Stimulated activated naive CD8-positive, alpha-beta T cell treated with anti-CD3 and anti-CD28 coated beads, Interleukin-15, Interleukin-2, amounts not matched to agents 100 ng/mL and 50 ng/mL, for 24 hours (primary cell): ENCODE measurements at regions not wholly inside any gene's neighbourhood (a gene's known extent, or its start where the extent isn't known, plus 50 kb on each side); places are given as distances from the start of the nearest gene placed in this dataset.
"Not testable (repeated sequence)": the region's sequence is repeated elsewhere in the genome, so short reads cannot be mapped to it uniquely, and the experiment has no call there.

Source experiments
- H3K27ac Mint-ChIP-seq: one replicate; pipeline ENCODE4 v1.8.0; 2021; ENCODE audit warnings: mild to moderate bottlenecking, mixed read lengths
- H3K27me3 Mint-ChIP-seq: one replicate; pipeline ENCODE4 v1.8.0; 2021; ENCODE audit warnings: mixed read lengths
- H3K36me3 Mint-ChIP-seq: one replicate; pipeline ENCODE4 v1.8.0; 2021; ENCODE audit warnings: low read depth, mixed read lengths
- H3K4me1 Mint-ChIP-seq: one replicate; pipeline ENCODE4 v1.8.0; 2021; ENCODE audit warnings: low read depth, mixed read lengths
- H3K4me3 Mint-ChIP-seq: one replicate; pipeline ENCODE4 v1.8.0; 2021; ENCODE audit warnings: mild to moderate bottlenecking, mixed read lengths
- H3K9me3 Mint-ChIP-seq: one replicate; pipeline ENCODE4 v1.8.0; 2021; ENCODE audit warnings: mixed read lengths

DNA sequence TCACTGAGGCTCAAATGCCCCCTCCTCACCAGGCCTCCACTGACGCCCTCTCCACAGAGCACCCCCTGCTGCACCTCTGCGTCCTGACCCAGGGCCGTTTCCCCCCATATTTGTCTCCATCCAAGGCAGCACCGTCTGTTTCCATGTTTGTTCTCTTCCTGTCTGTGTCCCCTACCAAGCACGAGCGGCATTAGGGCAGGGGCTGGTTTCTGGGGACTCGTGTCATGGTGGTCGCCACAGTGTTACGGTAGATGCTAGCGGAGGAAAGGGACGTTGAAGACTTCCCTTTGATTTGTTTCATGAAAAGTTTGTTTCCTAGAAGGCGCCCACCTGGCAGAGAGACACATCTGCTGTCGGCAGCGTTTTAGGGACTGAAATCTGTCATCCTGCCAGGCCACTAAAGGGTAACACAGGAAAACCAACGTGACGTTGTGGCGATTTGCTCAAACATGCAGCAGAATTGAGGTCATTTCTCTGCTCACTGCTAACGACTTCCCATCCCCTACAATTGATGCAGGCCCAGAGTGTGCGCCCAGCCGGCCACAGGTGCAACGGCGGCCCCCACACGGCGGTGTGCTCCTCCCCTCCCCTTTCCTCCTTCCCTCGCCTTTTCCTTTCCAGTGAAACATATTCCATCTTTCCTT, 79.3 kb upstream of the IRX4 start:
- Mint-ChIP-seq H3K36me3 (no peaks in the 10 kb centered on the region), H3K27me3 (no peaks in the 10 kb centered on the region), H3K4me3 (no peak overlapping the region), H3K27ac (no peak overlapping the region), H3K4me1 (no peaks in the 10 kb centered on the region), H3K9me3 (no peaks in the 10 kb centered on the region)

DNA sequence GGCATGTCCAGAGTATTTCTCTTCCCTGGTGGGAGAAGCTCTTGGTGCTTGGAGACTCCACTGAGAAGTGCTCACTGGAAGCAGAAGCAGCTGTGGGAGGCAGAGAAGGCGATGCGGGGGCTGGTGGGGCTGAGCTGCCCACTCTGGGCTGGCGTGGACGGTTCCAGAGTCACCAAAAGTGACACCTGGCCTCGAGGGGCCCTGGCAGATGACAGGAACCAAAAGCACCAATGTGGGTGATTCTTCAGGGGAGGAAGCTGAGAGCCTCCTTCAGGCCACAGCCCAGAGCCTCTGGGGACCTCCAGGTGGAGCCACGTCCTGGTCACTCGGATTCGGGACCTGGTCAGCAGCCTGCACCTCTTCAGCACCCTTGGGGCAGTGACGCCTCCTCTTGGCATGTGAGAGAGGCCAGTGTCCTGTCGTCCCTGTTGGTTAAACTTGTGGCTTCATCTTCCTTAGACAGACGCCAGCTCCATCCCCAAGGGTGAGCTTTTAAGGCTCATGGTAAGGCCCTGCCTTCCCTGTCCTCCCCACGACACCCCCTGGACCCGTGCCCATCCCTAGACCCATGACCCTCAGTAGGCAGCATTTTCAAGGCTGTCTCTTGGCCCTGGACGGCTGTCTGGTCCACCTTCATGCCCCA, 78.7 kb upstream of the IRX4 start:
- Mint-ChIP-seq H3K27me3 (no peaks in the 10 kb centered on the region), H3K9me3 (no peaks in the 10 kb centered on the region), H3K27ac (no peak overlapping the region), H3K36me3 (no peaks in the 10 kb centered on the region), H3K4me1 (no peaks in the 10 kb centered on the region), H3K4me3 (no peak overlapping the region)

DNA sequence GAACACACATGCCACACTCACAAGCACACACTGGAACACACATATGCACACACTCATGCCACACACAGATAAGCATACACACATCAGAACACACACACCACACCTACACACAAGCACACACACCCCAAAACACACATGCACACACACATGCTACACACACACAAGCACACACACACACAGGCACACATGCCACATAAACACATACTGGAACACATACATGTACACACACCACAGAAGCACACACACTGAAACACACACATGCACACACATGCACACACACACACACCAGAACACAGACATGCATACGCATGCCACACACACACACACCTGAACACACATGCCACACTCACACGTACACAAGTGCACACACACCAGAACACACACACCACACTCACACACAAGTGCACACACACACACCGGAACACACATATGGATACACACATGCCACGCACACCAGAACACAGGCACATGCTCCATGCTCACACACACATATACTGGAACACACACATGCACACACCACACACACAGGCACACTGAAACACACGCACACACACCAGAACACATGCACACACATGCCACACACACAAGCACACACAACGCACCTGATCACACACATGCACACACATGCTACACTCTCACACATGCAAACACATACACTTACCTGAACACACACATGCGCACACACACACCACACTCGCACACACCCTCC, 78.0 kb upstream of the IRX4 start:
- H3K27me3 Mint-ChIP-seq, result no peaks in the 10 kb centered on the region
- H3K27ac Mint-ChIP-seq, result no peak overlapping the region
- H3K4me1 Mint-ChIP-seq, result no peaks in the 10 kb centered on the region
- no peaks in the 10 kb centered on the region for H3K9me3 Mint-ChIP-seq
- H3K36me3 Mint-ChIP-seq, result no peaks in the 10 kb centered on the region
- H3K4me3 Mint-ChIP-seq, result no peak overlapping the region

DNA sequence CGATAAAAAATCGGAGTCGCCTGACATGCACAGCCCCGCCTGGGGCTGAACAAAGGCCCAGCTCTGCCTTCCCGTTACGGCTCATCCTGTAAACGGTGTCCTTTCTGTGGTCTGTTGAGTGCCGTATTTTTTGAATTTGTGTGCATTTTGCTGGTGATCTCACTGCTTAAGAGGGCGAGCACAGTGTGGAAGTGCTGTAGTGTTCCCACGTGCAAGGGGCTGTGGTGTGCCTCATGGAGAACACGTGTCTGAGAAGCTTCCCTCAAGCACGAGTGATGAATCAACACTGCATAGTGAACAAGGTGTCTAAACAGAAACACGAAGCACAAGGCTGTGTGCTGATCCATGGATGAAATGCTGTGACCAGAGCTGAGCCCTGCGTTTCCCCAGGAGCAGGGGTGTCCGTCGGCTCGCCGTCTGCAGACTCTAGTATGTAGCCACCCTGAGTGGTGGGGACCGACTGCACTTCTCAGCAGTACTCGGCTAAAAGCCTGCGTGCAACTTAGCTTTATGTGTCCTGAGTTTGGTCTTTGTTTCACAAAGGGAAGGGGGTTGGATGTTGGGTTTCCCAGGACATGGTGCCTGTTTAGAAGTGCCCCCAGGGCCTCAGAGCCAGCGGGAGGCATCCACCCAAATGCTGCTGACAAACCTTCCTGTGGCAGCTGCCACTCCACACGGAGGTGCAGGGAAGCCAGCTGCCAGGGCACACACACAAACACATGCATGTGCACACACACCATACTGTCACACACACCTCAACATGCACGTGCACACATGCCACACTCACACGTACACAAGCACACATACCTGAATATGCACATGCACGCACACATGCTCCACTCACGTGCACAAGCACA, 77.2 kb upstream of the IRX4 start:
- Mint-ChIP-seq H3K9me3 (no peaks in the 10 kb centered on the region), H3K27ac (no peak overlapping the region), H3K36me3 (no peaks in the 10 kb centered on the region), H3K4me1 (no peaks in the 10 kb centered on the region), H3K4me3 (no peak overlapping the region), H3K27me3 (no peaks in the 10 kb centered on the region)

- Mint-ChIP-seq H3K27ac (no peak overlapping the region), H3K36me3 (no peaks in the 10 kb centered on the region), H3K9me3 (no peaks in the 10 kb centered on the region), H3K4me3 (no peak overlapping the region), H3K4me1 (no peaks in the 10 kb centered on the region), H3K27me3 (peaks cover 5% of the 10 kb centered on the region)
Observed at GRCh38 chr5:1959231-1959630, 76.5 kb upstream of the IRX4 start.

DNA sequence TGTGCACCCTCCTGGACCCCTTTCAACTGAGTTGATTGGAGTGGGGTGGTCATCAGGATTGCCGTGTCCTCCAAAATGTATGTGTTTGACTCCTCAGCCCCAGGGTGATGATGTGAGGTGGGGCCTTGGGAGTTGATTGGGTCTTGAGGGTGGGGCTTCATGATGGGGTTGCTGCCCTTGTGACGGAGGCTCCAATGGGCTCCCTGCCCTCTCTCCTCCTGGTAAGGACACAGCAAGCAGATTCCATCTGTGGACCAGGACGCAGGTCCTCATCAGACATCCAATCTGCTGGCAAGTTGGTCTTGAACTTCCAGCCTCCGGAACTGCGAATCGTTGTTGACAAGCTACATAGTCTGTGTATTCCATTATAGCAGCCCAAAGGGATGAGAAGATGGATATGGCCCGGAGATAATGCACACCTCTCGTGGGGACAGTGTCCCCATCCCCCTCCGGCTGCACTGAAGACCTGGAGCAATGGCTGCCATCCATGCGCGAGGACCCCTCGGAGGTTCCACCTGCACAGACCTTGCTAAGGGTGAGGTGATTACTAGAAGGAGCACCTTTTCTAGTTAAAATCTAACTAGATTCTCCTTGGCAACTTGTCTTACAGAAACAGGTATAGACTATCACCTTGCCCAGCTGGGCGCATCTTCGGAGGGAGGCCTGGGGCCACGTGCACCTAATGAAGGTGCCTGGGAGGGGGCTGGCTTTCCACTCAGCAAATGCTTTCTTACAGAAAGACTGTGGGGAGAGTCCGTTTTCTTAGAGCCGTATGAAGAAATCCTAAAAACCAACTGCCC, 75.7 kb upstream of the IRX4 start:
- no peaks in the 10 kb centered on the region for H3K9me3 Mint-ChIP-seq
- H3K27me3 Mint-ChIP-seq, result peaks cover 6% of the 10 kb centered on the region
- H3K27ac Mint-ChIP-seq, result no peak overlapping the region

DNA sequence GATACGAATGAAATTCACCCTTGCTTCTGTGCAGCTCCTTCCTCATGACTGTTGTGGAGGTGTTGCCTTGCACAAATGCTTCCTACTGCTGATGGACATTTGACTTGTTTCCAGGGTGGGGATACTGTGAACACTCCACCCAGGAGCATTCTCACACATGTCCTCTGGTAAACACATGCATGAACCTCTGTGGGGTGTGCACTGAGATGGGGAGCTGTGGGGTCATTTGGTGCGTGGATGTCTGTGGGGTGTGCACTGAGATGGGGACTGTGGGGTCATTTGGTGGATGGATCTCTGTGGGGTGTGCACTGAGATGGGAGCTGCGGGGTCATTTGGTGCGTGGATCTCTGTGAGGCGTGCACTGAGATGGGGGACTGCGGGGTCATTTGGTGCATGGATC, 72.9 kb upstream of the IRX4 start:
- H3K27me3 Mint-ChIP-seq, result peaks cover 21% of the 10 kb centered on the region
- H3K9me3 Mint-ChIP-seq, result no peaks in the 10 kb centered on the region
- H3K36me3 Mint-ChIP-seq, result no peaks in the 10 kb centered on the region
- no peaks in the 10 kb centered on the region for H3K4me1 Mint-ChIP-seq
- no peak overlapping the region for H3K27ac Mint-ChIP-seq
- H3K4me3 Mint-ChIP-seq, result no peak overlapping the region

More for the DNA sequence above, 75.7 kb upstream of the IRX4 start:
- Mint-ChIP-seq H3K36me3 (no peaks in the 10 kb centered on the region), H3K4me1 (no peaks in the 10 kb centered on the region), H3K4me3 (no peak overlapping the region)

DNA sequence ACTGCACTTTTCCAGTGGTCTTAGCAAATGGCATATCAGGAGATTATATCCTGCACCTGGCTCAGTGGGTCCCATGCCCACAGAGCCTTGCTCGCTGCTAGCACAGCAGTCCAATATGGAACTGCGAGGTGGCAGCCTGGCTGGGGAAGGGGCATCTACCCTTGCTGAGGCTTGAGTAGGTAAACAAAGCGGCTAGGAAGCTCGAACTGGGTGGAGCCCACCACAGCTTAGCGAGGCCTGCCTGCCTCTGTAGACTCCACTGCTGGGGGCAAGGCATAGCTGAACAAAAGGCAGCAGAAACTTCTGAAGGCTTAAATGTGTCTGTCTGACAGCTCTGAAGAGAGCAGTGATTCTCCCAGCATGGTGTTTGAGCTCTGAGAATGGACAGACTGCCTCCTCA, 71.0 kb upstream of the IRX4 start:
- not testable (repeated sequence) for H3K27ac Mint-ChIP-seq, H3K36me3 Mint-ChIP-seq, H3K9me3 Mint-ChIP-seq, H3K4me1 Mint-ChIP-seq, H3K4me3 Mint-ChIP-seq
- H3K27me3 Mint-ChIP-seq, result peaks cover 21% of the 10 kb centered on the region

DNA sequence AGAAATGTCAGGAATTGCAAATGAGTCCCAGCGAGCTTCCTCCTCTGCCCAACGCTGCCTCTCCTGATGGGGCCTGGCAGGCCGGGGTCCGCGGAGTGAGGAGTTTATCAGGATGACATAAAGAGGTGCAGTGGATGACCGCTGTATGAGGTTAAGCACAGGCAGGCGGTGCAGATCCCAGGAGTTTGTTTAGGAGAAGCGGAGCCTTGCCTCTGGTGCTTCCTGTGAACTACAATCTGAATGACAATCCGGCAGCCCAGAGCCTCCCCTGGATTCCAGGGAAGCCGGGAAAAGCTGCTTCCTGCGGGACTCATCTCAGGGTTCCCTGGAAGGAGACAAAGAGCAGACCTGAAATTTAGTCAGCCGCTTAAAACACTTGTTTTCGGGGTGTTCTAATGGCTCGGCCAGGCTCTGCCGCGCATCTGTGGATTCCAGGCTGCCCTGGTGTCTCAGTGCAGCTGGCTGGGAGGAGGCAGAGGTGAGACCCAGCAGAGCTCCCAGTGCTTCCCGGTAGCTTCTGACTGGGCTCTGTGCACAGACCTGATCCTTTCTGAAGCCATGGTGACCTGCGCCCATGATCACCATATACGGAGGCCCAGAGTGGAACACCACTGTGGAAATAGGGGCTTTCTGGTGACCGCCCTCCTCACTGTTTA, 69.8 kb upstream of the IRX4 start:
- H3K36me3 Mint-ChIP-seq, result no peaks in the 10 kb centered on the region
- H3K27ac Mint-ChIP-seq, result no peak overlapping the region
- H3K27me3 Mint-ChIP-seq, result peaks cover 26% of the 10 kb centered on the region
- H3K9me3 Mint-ChIP-seq, result no peaks in the 10 kb centered on the region
- no peaks in the 10 kb centered on the region for H3K4me1 Mint-ChIP-seq
- H3K4me3 Mint-ChIP-seq, result no peak overlapping the region

DNA sequence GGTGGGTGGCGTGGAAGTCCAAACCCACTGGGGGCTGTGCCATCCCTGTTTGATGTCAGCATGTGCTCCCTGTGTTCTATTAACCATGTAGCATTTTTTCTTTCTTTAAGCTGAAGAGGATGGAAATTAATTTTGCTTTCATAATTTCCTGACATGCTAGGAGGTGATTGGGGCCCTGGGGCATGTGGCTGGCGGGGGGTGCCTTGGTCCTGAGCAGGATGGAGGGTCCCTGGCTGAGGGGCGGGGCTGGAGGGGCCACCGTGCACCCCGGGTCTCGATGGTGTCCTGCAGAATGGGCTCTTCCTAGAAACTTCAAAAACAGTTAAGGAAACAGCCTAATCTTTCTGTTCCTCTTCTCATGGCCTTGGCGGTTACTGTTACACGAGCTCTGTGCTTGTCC, 69.3 kb upstream of the IRX4 start:
- H3K9me3 Mint-ChIP-seq, result no peaks in the 10 kb centered on the region
- no peak overlapping the region for H3K4me3 Mint-ChIP-seq
- H3K4me1 Mint-ChIP-seq, result no peaks in the 10 kb centered on the region
- H3K27ac Mint-ChIP-seq, result no peak overlapping the region
- H3K27me3 Mint-ChIP-seq, result peaks cover 27% of the 10 kb centered on the region
- H3K36me3 Mint-ChIP-seq, result no peaks in the 10 kb centered on the region

DNA sequence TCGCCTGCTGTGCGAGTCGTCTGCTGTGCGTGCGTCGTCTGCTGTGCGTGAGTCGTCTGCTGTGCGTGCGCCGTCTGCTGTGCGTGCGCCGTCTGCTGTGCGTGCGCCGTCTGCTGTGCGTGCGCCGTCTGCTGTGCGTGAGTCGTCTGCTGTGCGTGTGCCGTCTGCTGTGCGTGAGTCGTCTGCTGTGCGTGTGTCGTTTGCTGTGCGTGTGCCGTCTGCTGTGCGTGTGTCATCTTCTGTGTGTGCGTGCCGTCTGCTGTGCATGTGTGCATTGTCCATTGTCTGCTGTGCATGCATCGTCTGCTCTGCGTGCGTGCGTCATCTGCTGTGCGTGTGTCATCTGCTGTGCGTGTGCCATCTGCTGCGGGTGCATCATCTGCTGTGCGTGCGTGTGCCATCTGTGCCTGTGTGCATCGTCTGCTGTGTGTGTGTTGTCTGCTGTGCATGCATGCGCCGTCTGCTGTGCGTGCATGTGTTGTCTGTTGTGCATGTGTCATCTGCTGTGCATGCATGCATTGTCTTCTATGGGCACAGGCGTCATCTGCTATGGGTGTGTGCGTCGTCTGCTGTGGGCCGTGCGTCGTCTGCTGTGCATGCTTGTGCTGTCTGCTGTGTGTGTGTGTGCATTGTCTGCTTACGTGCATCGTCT, 68.6 kb upstream of the IRX4 start:
- Mint-ChIP-seq H3K9me3 (no peaks in the 10 kb centered on the region), H3K27me3 (peaks cover 31% of the 10 kb centered on the region), H3K36me3 (no peaks in the 10 kb centered on the region), H3K27ac (no peak overlapping the region), H3K4me3 (no peak overlapping the region), H3K4me1 (no peaks in the 10 kb centered on the region)

- Mint-ChIP-seq H3K9me3 (no peaks in the 10 kb centered on the region), H3K27me3 (peaks cover 31% of the 10 kb centered on the region), H3K27ac (no peak overlapping the region), H3K4me1 (no peaks in the 10 kb centered on the region), H3K36me3 (no peaks in the 10 kb centered on the region), H3K4me3 (no peak overlapping the region)
Observed at GRCh38 chr5:1950708-1951103, 68.0 kb upstream of the IRX4 start.

DNA sequence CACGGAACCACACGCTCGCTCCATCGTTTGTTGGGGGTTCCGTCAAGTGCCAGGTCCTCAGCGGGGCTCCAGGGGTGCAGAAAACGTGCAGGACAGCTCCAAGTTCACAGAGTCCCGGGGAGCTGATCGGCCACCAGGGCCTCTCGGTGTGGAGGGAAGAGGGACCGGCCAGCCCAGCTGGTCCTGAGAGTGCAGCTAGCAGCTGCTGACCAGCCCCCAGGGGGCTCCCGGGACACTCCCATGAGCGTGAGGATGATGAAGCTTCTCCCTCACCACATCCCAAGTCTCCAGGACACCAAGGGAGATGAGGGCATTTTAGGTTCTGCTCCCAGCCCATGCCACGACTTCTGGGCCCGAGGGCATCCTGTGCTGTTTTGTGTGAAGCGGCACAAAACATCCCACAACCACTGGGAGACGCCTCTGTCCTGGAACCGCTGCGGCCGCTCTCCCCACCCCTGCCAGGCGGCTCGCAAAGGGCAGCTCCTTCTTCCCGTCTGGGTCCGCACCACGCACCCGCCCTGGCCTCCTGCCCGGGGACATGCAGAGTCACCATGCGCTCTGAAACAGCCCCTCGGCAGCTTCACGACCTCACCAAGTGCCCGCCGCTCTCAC, 67.5 kb upstream of the IRX4 start:
- no peaks in the 10 kb centered on the region for H3K4me1 Mint-ChIP-seq
- no peaks in the 10 kb centered on the region for H3K36me3 Mint-ChIP-seq
- H3K27ac Mint-ChIP-seq, result no peak overlapping the region
- H3K9me3 Mint-ChIP-seq, result no peaks in the 10 kb centered on the region
- H3K4me3 Mint-ChIP-seq, result no peak overlapping the region
- peaks cover 31% of the 10 kb centered on the region for H3K27me3 Mint-ChIP-seq
